Skin epidermis (tissue), 12 donors: ENCODE measurements at regions not wholly inside any gene's neighbourhood (a gene's known extent, or its start where the extent isn't known, plus 50 kb on each side); places are given as distances from the start of the nearest gene placed in this dataset.
A peak's percentile ranks its signal among the peaks of the same experiment; 100 is the strongest.
"Not testable (repeated sequence)": the region's sequence is repeated elsewhere in the genome, so short reads cannot be mapped to it uniquely, and the experiment has no call there.

Experiments used
- H3K27ac ChIP-seq, 21 experiments: fragments of 200-600 bp; sonication (generic) in 11 of 21; one replicate each; pipeline ENCODE4 v1.5.0; 2020; ENCODE audit warnings: mild to moderate bottlenecking in 3 of 21, inconsistent platforms in 2 of 21, moderate library complexity in 2 of 21
- H3K4me3 ChIP-seq, 7 experiments: fragments of 200-600 bp; sonication (generic) in 2 of 7; one replicate each; pipeline ENCODE4 v1.5.0; 2020; ENCODE audit warnings: inconsistent platforms in 2 of 7, mild to moderate bottlenecking in 2 of 7, moderate library complexity in 1 of 7

GRCh38 chr12:31215518-31216232 is 110.3 kb downstream of the SINHCAF start:
- H3K4me3 ChIP-seq = no peak overlapping the region
- H3K27ac ChIP-seq = no peak overlapping the region

- Histone ChIP-seq H3K27ac (no peak overlapping the region), H3K4me3 (no peak overlapping the region)
Observed at GRCh38 chr12:31216479-31216878, 109.5 kb downstream of the SINHCAF start.

GRCh38 chr12:31217356-31218130 is 108.4 kb downstream of the SINHCAF start:
- no peak overlapping the region for H3K4me3 ChIP-seq
- no peak overlapping the region for H3K27ac ChIP-seq

- no peak overlapping the region for H3K4me3 ChIP-seq
- H3K27ac ChIP-seq = no peak overlapping the region
Observed at GRCh38 chr12:31218203-31219025, 107.5 kb downstream of the SINHCAF start.

- Histone ChIP-seq H3K27ac (no peak overlapping the region), H3K4me3 (no peak overlapping the region)
Observed at GRCh38 chr12:31219521-31219920, 106.4 kb downstream of the SINHCAF start.

GRCh38 chr12:31220061-31220460 is 105.9 kb downstream of the SINHCAF start:
- H3K27ac ChIP-seq = no peak overlapping the region
- H3K4me3 ChIP-seq = no peak overlapping the region

GRCh38 chr12:31220633-31221550 is 105.1 kb downstream of the SINHCAF start:
- Histone ChIP-seq H3K27ac (no peak overlapping the region), H3K4me3 (no peak overlapping the region)

GRCh38 chr12:31221551-31221945 is 104.4 kb downstream of the SINHCAF start:
- no peak overlapping the region for H3K27ac ChIP-seq
- H3K4me3 ChIP-seq = no peak overlapping the region

GRCh38 chr12:31222620-31223222 is 103.2 kb downstream of the SINHCAF start:
- no peak overlapping the region for H3K27ac ChIP-seq
- no peak overlapping the region for H3K4me3 ChIP-seq

- H3K4me3 ChIP-seq, H3K27ac ChIP-seq: not testable (repeated sequence)
Observed at GRCh38 chr12:31223640-31224039, 102.3 kb downstream of the SINHCAF start.

GRCh38 chr12:31224768-31225448 is 101.0 kb downstream of the SINHCAF start:
- no peak overlapping the region for H3K4me3 ChIP-seq
- H3K27ac ChIP-seq = no peak overlapping the region

- peak overlapping the region in 1 of 21 experiments; percentile 18 for H3K27ac ChIP-seq
Observed at GRCh38 chr12:31225656-31226535, 100.1 kb downstream of the SINHCAF start.

GRCh38 chr12:31226639-31227038 is 99.3 kb downstream of the SINHCAF start:
- Histone ChIP-seq H3K27ac (no peak overlapping the region), H3K4me3 (no peak overlapping the region)

More at GRCh38 chr12:31225656-31226535, 100.1 kb downstream of the SINHCAF start:
- H3K4me3 ChIP-seq = no peak overlapping the region

- H3K4me3 ChIP-seq = no peak overlapping the region
- no peak overlapping the region for H3K27ac ChIP-seq
Observed at GRCh38 chr12:31227401-31227981, 98.5 kb downstream of the SINHCAF start.

GRCh38 chr12:31228811-31229792 is 96.8 kb downstream of the SINHCAF start:
- no peak overlapping the region for H3K27ac ChIP-seq
- no peak overlapping the region for H3K4me3 ChIP-seq

- Histone ChIP-seq H3K27ac (no peak overlapping the region), H3K4me3 (no peak overlapping the region)
Observed at GRCh38 chr12:31230004-31230403, 95.9 kb downstream of the SINHCAF start.
